HEK293 (cell line): ENCODE measurements at regions not wholly inside any gene's neighbourhood (a gene's known extent, or its start where the extent isn't known, plus 50 kb on each side); places are given as distances from the start of the nearest gene placed in this dataset.

ENCODE experiments used
- CTCF ChIA-PET: fragments of 350-600 bp; formaldehyde crosslinking; extraction: SDS; loops from one replicate; lab custom pipeline; 2021; ENCODE audit warnings: antibody characterized with exemption; lab: Yijun Ruan, JAX
- POLR2A ChIA-PET: fragments of 300-600 bp; formaldehyde crosslinking; extraction: SDS; loops from one replicate; lab custom pipeline; 2020; ENCODE audit warnings: antibody characterized with exemption, inconsistent platforms; lab: Yijun Ruan, JAX
- H3K27ac ChIP-seq: fragments of 200-500 bp; sonication (Bioruptor generic); 2 replicates; pipeline ENCODE4 v1.5.1; 2014; ENCODE audit warnings: low read depth, low read length, control low read depth, inconsistent platforms; ENCODE audit errors: extremely low read depth
- H3K36me3 ChIP-seq, 2 experiments: fragments of 200-500 bp in 1 of 2; sonication (Bioruptor generic) in 1 of 2; 1 replicate in 1 of 2; 2 replicates in 1 of 2; pipeline ENCODE4 v1.5.1; 2014 to 2017; ENCODE audit warnings: inconsistent platforms in 2 of 2, low read length in 2 of 2; ENCODE audit not compliant: control insufficient read depth in 2 of 2, insufficient read depth in 1 of 2
- H3K4me1 ChIP-seq: fragments of 200-500 bp; sonication (Bioruptor generic); 2 replicates; pipeline ENCODE4 v1.5.1; 2014; ENCODE audit warnings: mild to moderate bottlenecking, low read length, inconsistent platforms; ENCODE audit not compliant: control insufficient read depth, insufficient read depth
- H3K4me3 ChIP-seq: 2 replicates; pipeline ENCODE4 v1.5.1; 2011; ENCODE audit warnings: low read depth, mild to moderate bottlenecking, control low read depth, low read length, moderate library complexity
- H3K9me3 ChIP-seq: fragments of 200-500 bp; sonication (Bioruptor generic); 2 replicates; pipeline ENCODE4 v1.5.1; 2014; ENCODE audit warnings: low read depth, low read length, inconsistent platforms; ENCODE audit not compliant: control insufficient read depth, insufficient read depth
- BCL11A ChIP-seq: fragments of 450-650 bp; formaldehyde crosslinking; IDR thresholded peaks from 2 replicates; pipeline ENCODE4 v1.5.1; 2016; ENCODE audit warnings: low read depth, missing biosample characterization, missing genetic modification characterization
- EGR2 ChIP-seq: fragments of 450-650 bp; formaldehyde crosslinking; IDR thresholded peaks from 2 replicates; pipeline ENCODE4 v1.5.1; 2016; ENCODE audit warnings: low read depth, missing biosample characterization, missing genetic modification characterization
- GLIS1 ChIP-seq: fragments of 450-650 bp; formaldehyde crosslinking; IDR thresholded peaks from 2 replicates; pipeline ENCODE4 v1.5.1; 2016; ENCODE audit warnings: missing biosample characterization, missing genetic modification characterization
- HOXC10 ChIP-seq: sonication (generic); formaldehyde crosslinking; IDR thresholded peaks from 2 replicates; pipeline ENCODE4 v1.8.1; 2023; ENCODE audit warnings: mild to moderate bottlenecking, missing genetic modification reagents
- KLF17 ChIP-seq: fragments of 450-650 bp; formaldehyde crosslinking; IDR thresholded peaks from 2 replicates; pipeline ENCODE4 v1.5.1; 2016; ENCODE audit warnings: missing biosample characterization, missing genetic modification characterization
- ZNF19 ChIP-seq: fragments of 450-650 bp; formaldehyde crosslinking; IDR thresholded peaks from 2 replicates; pipeline ENCODE4; 2016; ENCODE audit warnings: missing biosample characterization, missing genetic modification characterization, low read depth
- ZNF223 ChIP-seq: fragments of 450-650 bp; formaldehyde crosslinking; IDR thresholded peaks from 2 replicates; pipeline ENCODE4 v1.5.1; 2016; ENCODE audit warnings: missing biosample characterization, missing genetic modification characterization
- ZNF266 ChIP-seq: fragments of 450-650 bp; formaldehyde crosslinking; IDR thresholded peaks from 2 replicates; pipeline ENCODE4 v1.5.1; 2016; ENCODE audit warnings: missing biosample characterization, missing genetic modification characterization, low read depth
- ZNF274 ChIP-seq, 2 experiments: fragments of 200-500 bp in 1 of 2; fragments of 450-650 bp in 1 of 2; sonication (Bioruptor generic) in 1 of 2; formaldehyde crosslinking in 1 of 2; IDR thresholded peaks; 2 replicates each; pipeline versions ENCODE4 v1.5.1 to v1.6.1; 2014 to 2016; ENCODE audit warnings: borderline replicate concordance in 1 of 2, inconsistent platforms in 1 of 2, low read length in 1 of 2, missing biosample characterization in 1 of 2, missing genetic modification characterization in 1 of 2
- ZNF366 ChIP-seq: fragments of 450-650 bp; formaldehyde crosslinking; conservative IDR thresholded peaks from 2 replicates; pipeline ENCODE4 v1.5.1; 2016; ENCODE audit warnings: missing biosample characterization, missing genetic modification characterization
- ZNF404 ChIP-seq: fragments of 450-650 bp; formaldehyde crosslinking; IDR thresholded peaks from 2 replicates; pipeline ENCODE4 v1.5.1; 2017; ENCODE audit warnings: missing biosample characterization, missing genetic modification characterization
- ZNF423 ChIP-seq: fragments of 450-650 bp; formaldehyde crosslinking; IDR thresholded peaks from 2 replicates; pipeline ENCODE4 v1.5.1; 2016; ENCODE audit warnings: missing biosample characterization, missing genetic modification characterization
- ZNF433 ChIP-seq: fragments of 450-650 bp; formaldehyde crosslinking; IDR thresholded peaks from 2 replicates; pipeline ENCODE4 v1.5.1; 2016; ENCODE audit warnings: missing biosample characterization, missing genetic modification characterization, low read depth
- ZNF48 ChIP-seq: fragments of 450-650 bp; formaldehyde crosslinking; IDR thresholded peaks from 2 replicates; pipeline ENCODE4 v1.5.1; 2016; ENCODE audit warnings: missing biosample characterization, missing genetic modification characterization
- ZNF501 ChIP-seq: fragments of 450-650 bp; formaldehyde crosslinking; IDR thresholded peaks from 2 replicates; pipeline ENCODE4 v1.5.1; 2016; ENCODE audit warnings: missing biosample characterization, missing genetic modification characterization
- ZNF530 ChIP-seq: fragments of 450-650 bp; formaldehyde crosslinking; IDR thresholded peaks from 2 replicates; pipeline ENCODE4 v1.5.1; 2016; ENCODE audit warnings: low read depth, missing biosample characterization, missing genetic modification characterization
- ZNF548 ChIP-seq: fragments of 450-650 bp; formaldehyde crosslinking; IDR thresholded peaks from 2 replicates; pipeline ENCODE4 v1.5.1; 2016; ENCODE audit warnings: missing biosample characterization, missing genetic modification characterization
- ZNF560 ChIP-seq: fragments of 450-650 bp; formaldehyde crosslinking; IDR thresholded peaks from 2 replicates; pipeline ENCODE4 v1.5.1; 2017; ENCODE audit warnings: missing biosample characterization, missing genetic modification characterization, borderline replicate concordance
- ZNF629 ChIP-seq: fragments of 450-650 bp; formaldehyde crosslinking; IDR thresholded peaks from 2 replicates; pipeline ENCODE4 v1.5.1; 2017; ENCODE audit warnings: missing biosample characterization, missing genetic modification characterization
- ZNF664 ChIP-seq: fragments of 450-650 bp; formaldehyde crosslinking; IDR thresholded peaks from 2 replicates; pipeline ENCODE4 v1.5.1; 2016; ENCODE audit warnings: missing biosample characterization, missing genetic modification characterization
- TF ChIP-seq, protein P1 (sequence below): fragments of 450-650 bp; formaldehyde crosslinking; IDR thresholded peaks from 2 replicates; pipeline ENCODE4 v1.5.1; 2017; ENCODE audit warnings: missing biosample characterization, missing genetic modification characterization
- TF ChIP-seq, protein P2 (sequence below): fragments of 450-650 bp; formaldehyde crosslinking; IDR thresholded peaks from 2 replicates; pipeline ENCODE4 v1.5.1; 2016; ENCODE audit warnings: missing biosample characterization, missing genetic modification characterization
- TF ChIP-seq, protein P3 (sequence below): fragments of 450-650 bp; formaldehyde crosslinking; IDR thresholded peaks from 2 replicates; pipeline ENCODE4 v1.5.1; 2016; ENCODE audit warnings: missing biosample characterization, missing genetic modification characterization
- TF ChIP-seq, protein P4 (sequence below): fragments of 450-650 bp; formaldehyde crosslinking; IDR thresholded peaks from 2 replicates; pipeline ENCODE4 v1.5.1; 2016; ENCODE audit warnings: missing biosample characterization, missing genetic modification characterization
- TF ChIP-seq, protein P5 (sequence below): fragments of 450-650 bp; formaldehyde crosslinking; IDR thresholded peaks from 2 replicates; pipeline ENCODE4 v1.5.1; 2016; ENCODE audit warnings: missing biosample characterization, missing genetic modification characterization, low read depth
- TF ChIP-seq, protein P6 (sequence below): fragments of 450-650 bp; formaldehyde crosslinking; IDR thresholded peaks from 2 replicates; pipeline ENCODE4 v1.5.1; 2017; ENCODE audit warnings: missing biosample characterization, missing genetic modification characterization

- TF ChIP-seq BCL11A (tag by site-specific recombination) (no peak), EGR2 (tag by site-specific recombination) (no peak), ZNF664 (tag by site-specific recombination) (no peak), GLIS1 (tag by site-specific recombination) (no peak), ZNF433 (tag by site-specific recombination) (no peak), HOXC10 (CRISPR knock-in tag) (no peak), ZNF366 (tag by site-specific recombination) (no peak), KLF17 (no peak), ZNF266 (tag by site-specific recombination) (no peak)
- TF ChIP-seq, protein P1, sequence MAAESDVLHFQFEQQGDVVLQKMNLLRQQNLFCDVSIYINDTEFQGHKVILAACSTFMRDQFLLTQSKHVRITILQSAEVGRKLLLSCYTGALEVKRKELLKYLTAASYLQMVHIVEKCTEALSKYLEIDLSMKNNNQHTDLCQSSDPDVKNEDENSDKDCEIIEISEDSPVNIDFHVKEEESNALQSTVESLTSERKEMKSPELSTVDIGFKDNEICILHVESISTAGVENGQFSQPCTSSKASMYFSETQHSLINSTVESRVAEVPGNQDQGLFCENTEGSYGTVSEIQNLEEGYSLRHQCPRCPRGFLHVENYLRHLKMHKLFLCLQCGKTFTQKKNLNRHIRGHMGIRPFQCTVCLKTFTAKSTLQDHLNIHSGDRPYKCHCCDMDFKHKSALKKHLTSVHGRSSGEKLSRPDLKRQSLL (tag by site-specific recombination): no peak
- TF ChIP-seq, protein P2, sequence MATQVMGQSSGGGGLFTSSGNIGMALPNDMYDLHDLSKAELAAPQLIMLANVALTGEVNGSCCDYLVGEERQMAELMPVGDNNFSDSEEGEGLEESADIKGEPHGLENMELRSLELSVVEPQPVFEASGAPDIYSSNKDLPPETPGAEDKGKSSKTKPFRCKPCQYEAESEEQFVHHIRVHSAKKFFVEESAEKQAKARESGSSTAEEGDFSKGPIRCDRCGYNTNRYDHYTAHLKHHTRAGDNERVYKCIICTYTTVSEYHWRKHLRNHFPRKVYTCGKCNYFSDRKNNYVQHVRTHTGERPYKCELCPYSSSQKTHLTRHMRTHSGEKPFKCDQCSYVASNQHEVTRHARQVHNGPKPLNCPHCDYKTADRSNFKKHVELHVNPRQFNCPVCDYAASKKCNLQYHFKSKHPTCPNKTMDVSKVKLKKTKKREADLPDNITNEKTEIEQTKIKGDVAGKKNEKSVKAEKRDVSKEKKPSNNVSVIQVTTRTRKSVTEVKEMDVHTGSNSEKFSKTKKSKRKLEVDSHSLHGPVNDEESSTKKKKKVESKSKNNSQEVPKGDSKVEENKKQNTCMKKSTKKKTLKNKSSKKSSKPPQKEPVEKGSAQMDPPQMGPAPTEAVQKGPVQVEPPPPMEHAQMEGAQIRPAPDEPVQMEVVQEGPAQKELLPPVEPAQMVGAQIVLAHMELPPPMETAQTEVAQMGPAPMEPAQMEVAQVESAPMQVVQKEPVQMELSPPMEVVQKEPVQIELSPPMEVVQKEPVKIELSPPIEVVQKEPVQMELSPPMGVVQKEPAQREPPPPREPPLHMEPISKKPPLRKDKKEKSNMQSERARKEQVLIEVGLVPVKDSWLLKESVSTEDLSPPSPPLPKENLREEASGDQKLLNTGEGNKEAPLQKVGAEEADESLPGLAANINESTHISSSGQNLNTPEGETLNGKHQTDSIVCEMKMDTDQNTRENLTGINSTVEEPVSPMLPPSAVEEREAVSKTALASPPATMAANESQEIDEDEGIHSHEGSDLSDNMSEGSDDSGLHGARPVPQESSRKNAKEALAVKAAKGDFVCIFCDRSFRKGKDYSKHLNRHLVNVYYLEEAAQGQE (tag by site-specific recombination): no peak
These were observed 71.3 kb upstream of the HTR4 start (continued) for GRCh38 chr5:148725675-148726074.

DNA sequence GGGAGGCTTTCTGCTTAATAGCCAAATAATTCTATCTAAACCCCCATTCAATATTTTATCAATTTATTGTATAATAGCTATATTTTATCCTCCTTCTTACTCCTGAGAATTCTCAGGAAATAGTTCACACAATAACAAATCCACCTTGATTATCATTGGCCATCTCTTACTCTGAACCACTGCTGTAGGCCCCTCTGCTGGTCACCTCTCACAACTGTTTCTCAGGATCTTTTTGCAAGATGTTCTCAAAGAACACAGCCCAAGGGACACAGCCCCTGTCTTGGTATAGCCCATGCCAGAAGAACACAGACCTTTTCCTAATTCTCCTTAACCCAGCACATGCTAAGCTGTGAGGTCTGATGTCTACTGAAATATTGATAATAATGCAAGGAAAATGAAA is 74.9 kb upstream of the HTR4 start:
- Histone ChIP-seq H3K36me3 (no peaks in the 10 kb centered on the region), H3K4me1 (0 out of 2 replicates have a peak, but pooled peaks cover 3% of the 10 kb centered on the region), H3K27ac (no peak overlapping the region), H3K9me3 (no peaks in the 10 kb centered on the region), H3K4me3 (no peak overlapping the region)
- ChIA-PET POLR2A (no interaction called here), CTCF (interaction anchor here (0.6 to 18.8 kb wide), 16 partner anchors 9 to 800 kb away, joined by 3 to 489 read pairs (median 6); no protein-coding TSS in a partner anchor)
- TF ChIP-seq ZNF404 (tag by site-specific recombination) (no peak), ZNF48 (tag by site-specific recombination) (no peak), ZNF560 (no peak), ZNF423 (tag by site-specific recombination) (no peak), ZNF19 (tag by site-specific recombination) (no peak), ZNF223 (tag by site-specific recombination) (no peak), ZNF530 (tag by site-specific recombination) (no peak), ZNF501 (no peak), ZNF629 (no peak), ZNF274 (IDR thresholded peaks at IDR 0.05; ENCODE audit: low read length) (no peak), ZNF274 (tag by site-specific recombination; IDR thresholded peaks at IDR 0.05; ENCODE audit: borderline replicate concordance) (no peak), ZNF548 (tag by site-specific recombination) (no peak)
- TF ChIP-seq, protein P3, sequence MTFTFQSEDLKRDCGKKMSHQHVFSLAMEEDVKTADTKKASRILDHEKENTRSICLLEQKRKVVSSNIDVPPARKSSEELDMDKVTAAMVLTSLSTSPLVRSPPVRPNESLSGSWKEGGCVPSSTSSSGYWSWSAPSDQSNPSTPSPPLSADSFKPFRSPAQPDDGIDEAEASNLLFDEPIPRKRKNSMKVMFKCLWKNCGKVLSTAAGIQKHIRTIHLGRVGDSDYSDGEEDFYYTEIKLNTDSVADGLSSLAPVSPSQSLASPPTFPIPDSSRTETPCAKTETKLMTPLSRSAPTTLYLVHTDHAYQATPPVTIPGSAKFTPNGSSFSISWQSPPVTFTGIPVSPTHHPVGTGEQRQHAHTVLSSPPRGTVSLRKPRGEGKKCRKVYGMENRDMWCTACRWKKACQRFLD (tag by site-specific recombination): no peak
- TF ChIP-seq, protein P4, sequence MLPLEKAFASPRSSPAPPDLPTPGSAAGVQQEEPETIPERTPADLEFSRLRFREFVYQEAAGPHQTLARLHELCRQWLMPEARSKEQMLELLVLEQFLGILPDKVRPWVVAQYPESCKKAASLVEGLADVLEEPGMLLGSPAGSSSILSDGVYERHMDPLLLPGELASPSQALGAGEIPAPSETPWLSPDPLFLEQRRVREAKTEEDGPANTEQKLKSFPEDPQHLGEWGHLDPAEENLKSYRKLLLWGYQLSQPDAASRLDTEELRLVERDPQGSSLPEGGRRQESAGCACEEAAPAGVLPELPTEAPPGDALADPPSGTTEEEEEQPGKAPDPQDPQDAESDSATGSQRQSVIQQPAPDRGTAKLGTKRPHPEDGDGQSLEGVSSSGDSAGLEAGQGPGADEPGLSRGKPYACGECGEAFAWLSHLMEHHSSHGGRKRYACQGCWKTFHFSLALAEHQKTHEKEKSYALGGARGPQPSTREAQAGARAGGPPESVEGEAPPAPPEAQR: no peak
- TF ChIP-seq, protein P5, sequence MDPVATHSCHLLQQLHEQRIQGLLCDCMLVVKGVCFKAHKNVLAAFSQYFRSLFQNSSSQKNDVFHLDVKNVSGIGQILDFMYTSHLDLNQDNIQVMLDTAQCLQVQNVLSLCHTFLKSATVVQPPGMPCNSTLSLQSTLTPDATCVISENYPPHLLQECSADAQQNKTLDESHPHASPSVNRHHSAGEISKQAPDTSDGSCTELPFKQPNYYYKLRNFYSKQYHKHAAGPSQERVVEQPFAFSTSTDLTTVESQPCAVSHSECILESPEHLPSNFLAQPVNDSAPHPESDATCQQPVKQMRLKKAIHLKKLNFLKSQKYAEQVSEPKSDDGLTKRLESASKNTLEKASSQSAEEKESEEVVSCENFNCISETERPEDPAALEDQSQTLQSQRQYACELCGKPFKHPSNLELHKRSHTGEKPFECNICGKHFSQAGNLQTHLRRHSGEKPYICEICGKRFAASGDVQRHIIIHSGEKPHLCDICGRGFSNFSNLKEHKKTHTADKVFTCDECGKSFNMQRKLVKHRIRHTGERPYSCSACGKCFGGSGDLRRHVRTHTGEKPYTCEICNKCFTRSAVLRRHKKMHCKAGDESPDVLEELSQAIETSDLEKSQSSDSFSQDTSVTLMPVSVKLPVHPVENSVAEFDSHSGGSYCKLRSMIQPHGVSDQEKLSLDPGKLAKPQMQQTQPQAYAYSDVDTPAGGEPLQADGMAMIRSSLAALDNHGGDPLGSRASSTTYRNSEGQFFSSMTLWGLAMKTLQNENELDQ (tag by site-specific recombination): no peak
- TF ChIP-seq, protein P6, sequence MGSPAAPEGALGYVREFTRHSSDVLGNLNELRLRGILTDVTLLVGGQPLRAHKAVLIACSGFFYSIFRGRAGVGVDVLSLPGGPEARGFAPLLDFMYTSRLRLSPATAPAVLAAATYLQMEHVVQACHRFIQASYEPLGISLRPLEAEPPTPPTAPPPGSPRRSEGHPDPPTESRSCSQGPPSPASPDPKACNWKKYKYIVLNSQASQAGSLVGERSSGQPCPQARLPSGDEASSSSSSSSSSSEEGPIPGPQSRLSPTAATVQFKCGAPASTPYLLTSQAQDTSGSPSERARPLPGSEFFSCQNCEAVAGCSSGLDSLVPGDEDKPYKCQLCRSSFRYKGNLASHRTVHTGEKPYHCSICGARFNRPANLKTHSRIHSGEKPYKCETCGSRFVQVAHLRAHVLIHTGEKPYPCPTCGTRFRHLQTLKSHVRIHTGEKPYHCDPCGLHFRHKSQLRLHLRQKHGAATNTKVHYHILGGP (tag by site-specific recombination): no peak
